Uterus (tissue), 2 donors: ENCODE measurements at regions not wholly inside any gene's neighbourhood (a gene's known extent, or its start where the extent isn't known, plus 50 kb on each side); places are given as distances from the start of the nearest gene placed in this dataset.

Source experiments
- POLR2A ChIP-seq, 2 donors: fragments of 450-650 bp; IDR thresholded peaks; one replicate each; pipeline ENCODE4 v1.6.1; 2016; ENCODE audit warnings: antibody characterized with exemption in 2 of 2, mild to moderate bottlenecking in 1 of 2, moderate library complexity in 1 of 2
- TF ChIP-seq, protein P1 (sequence below), 4 experiments: fragments of 200-600 bp in 2 of 4; fragments of 450-650 bp in 2 of 4; sonication (generic) in 2 of 4; IDR thresholded peaks; one replicate each; pipeline ENCODE4 v1.5.1; 2016 to 2019; ENCODE audit warnings: antibody characterized with exemption in 4 of 4, mild to moderate bottlenecking in 2 of 4, moderate library complexity in 1 of 4

DNA sequence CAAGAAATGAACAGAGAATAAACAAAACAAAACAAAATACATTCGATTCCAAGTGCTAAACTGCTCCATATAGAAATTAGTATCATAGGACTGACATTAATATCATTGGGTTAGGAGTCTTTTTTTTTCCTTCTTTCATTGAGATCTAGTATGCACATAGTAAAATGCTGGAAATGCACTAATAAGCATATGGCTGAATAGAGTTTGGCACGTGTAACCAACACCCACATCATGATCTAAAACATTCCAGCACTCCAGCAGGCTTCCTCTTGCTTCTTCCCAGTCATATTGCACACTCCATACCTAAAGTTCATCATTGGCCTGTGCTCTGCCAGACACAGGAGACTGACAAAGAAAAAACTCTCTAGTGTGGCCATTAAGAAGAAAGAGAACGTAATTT is 117.5 kb downstream of the POU4F1 start:
- TF ChIP-seq, protein P1, sequence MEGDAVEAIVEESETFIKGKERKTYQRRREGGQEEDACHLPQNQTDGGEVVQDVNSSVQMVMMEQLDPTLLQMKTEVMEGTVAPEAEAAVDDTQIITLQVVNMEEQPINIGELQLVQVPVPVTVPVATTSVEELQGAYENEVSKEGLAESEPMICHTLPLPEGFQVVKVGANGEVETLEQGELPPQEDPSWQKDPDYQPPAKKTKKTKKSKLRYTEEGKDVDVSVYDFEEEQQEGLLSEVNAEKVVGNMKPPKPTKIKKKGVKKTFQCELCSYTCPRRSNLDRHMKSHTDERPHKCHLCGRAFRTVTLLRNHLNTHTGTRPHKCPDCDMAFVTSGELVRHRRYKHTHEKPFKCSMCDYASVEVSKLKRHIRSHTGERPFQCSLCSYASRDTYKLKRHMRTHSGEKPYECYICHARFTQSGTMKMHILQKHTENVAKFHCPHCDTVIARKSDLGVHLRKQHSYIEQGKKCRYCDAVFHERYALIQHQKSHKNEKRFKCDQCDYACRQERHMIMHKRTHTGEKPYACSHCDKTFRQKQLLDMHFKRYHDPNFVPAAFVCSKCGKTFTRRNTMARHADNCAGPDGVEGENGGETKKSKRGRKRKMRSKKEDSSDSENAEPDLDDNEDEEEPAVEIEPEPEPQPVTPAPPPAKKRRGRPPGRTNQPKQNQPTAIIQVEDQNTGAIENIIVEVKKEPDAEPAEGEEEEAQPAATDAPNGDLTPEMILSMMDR (IDR thresholded peaks at IDR 0.05), result no peak
- no peak for TF ChIP-seq POLR2A (IDR thresholded peaks at IDR 0.05)
